ENCODE measurements at regions not wholly inside any gene's neighbourhood (a gene's known extent, or its start where the extent isn't known, plus 50 kb on each side); places are given as distances from the start of the nearest gene placed in this dataset.

GRCh38 chr16:55386534-55387296 lies 62.7 kb downstream of the IRX6 start:
- TF ChIP-seq CTCF (conservative IDR thresholded peaks at IDR 0.05; ENCODE audit: low read length) (no peak), EZH2phosphoT487 (IDR thresholded peaks at IDR 0.05; ENCODE audit: borderline replicate concordance, low read depth, low read length) (no peak)
